Panc1 (cell line): ENCODE measurements at regions not wholly inside any gene's neighbourhood (a gene's known extent, or its start where the extent isn't known, plus 50 kb on each side); places are given as distances from the start of the nearest gene placed in this dataset.
"Not testable (repeated sequence)": the region's sequence is repeated elsewhere in the genome, so short reads cannot be mapped to it uniquely, and the experiment has no call there.

Experiments
- ATAC-seq: fragments of 200-7000 bp; cut with Tn5 transposase; 2 replicates; pipeline ENCODE4 v1.9.1; 2020; ENCODE audit warnings: mild to moderate bottlenecking, moderate library complexity
- BruUV-seq: library from RNA; stranded (reverse); fragments of 400-500 nt; replicated peaks from 2 replicates; lab custom pipeline; 2021; lab: Mats Ljungman, UMichigan
- CTCF ChIA-PET: fragments of 300-600 bp; sonication (Branson Sonifier 250); formaldehyde crosslinking; loops from one replicate; lab custom pipeline; 2022; ENCODE audit warnings: antibody characterized with exemption; lab: Charles Lee
- POLR2A ChIA-PET: fragments of 300-600 bp; sonication (Branson Sonifier 250); formaldehyde crosslinking; loops from one replicate; lab custom pipeline; 2022; ENCODE audit warnings: antibody characterized with exemption; lab: Charles Lee
- DNase-seq: peaks from one replicate; pipeline ENCODE4 v3.0.0-alpha.2; 2010; ENCODE audit warnings: low read depth, low spot score
- H3K27ac ChIP-seq: 2 replicates; pipeline ENCODE4 v1.5.1; 2011; ENCODE audit warnings: mild to moderate bottlenecking, low read length, inconsistent platforms
- H3K27me3 ChIP-seq: fragments of 200-500 bp; sonication (Bioruptor generic); 2 replicates; pipeline ENCODE4 v1.6.0; 2014; ENCODE audit warnings: low read length, inconsistent platforms; ENCODE audit not compliant: control insufficient read depth, insufficient read depth
- H3K36me3 ChIP-seq: fragments of 200-500 bp; sonication (Bioruptor generic); 2 replicates; pipeline ENCODE4 v1.5.1; 2014; ENCODE audit warnings: inconsistent platforms, mild to moderate bottlenecking, low read length, moderate library complexity; ENCODE audit not compliant: control insufficient read depth, insufficient read depth
- H3K4me1 ChIP-seq: 2 replicates; pipeline ENCODE4 v1.5.1; 2011; ENCODE audit warnings: inconsistent platforms, mild to moderate bottlenecking, low read length, moderate library complexity; ENCODE audit not compliant: control insufficient read depth, insufficient read depth
- H3K4me3 ChIP-seq, 2 experiments: 2 replicates each; pipeline ENCODE4 v1.5.1; 2011 to 2012; ENCODE audit warnings: low read depth in 2 of 2, low read length in 2 of 2, mild to moderate bottlenecking in 2 of 2, inconsistent platforms in 1 of 2, moderate library complexity in 1 of 2
- H3K9me3 ChIP-seq: fragments of 200-500 bp; sonication (Bioruptor generic); 2 replicates; pipeline ENCODE4 v1.5.1; 2014; ENCODE audit warnings: low read depth, mild to moderate bottlenecking, inconsistent platforms, low read length, moderate library complexity; ENCODE audit not compliant: control insufficient read depth, insufficient read depth
- POLR2AphosphoS5 ChIP-seq: IDR thresholded peaks from 2 replicates; pipeline ENCODE4 v1.6.1; 2012; ENCODE audit warnings: mild to moderate bottlenecking, low read depth, low read length, moderate library complexity
- SIN3A ChIP-seq: IDR thresholded peaks from 2 replicates; pipeline ENCODE4 v1.6.1; 2012; ENCODE audit warnings: low read depth, mild to moderate bottlenecking, low read length, moderate library complexity, borderline replicate concordance; ENCODE audit not compliant: insufficient read depth
- TCF7L2 ChIP-seq: IDR thresholded peaks from 2 replicates; pipeline ENCODE4 v1.6.1; 2011; ENCODE audit warnings: mild to moderate bottlenecking, low read depth, low read length, inconsistent platforms
- in situ Hi-C: cut with HindIII; loops from 2 replicates; pipeline ENCODE4 v1.10.0; 2016; ENCODE audit warnings: low sequenced_read_pairs, low pct_unique_long_range_greater_than_20kb
- intact Hi-C: fragments of 100-400 bp; cut with micrococcal nuclease; formaldehyde crosslinking; loops from one replicate; pipeline ENCODE4 v1.10.0; 2022; ENCODE audit not compliant: unreplicated experiment
- TF ChIP-seq, protein P1 (sequence below), 2 experiments: IDR thresholded peaks; 2 replicates each; pipeline ENCODE4 v1.6.1; 2011 to 2012; ENCODE audit warnings: low read depth in 2 of 2, control low read depth in 1 of 2, low read length in 1 of 2, mild to moderate bottlenecking in 1 of 2, moderate library complexity in 1 of 2; ENCODE audit not compliant: insufficient read depth in 1 of 2
- TF ChIP-seq, protein P2 (sequence below): fragments of 450-650 bp; IDR thresholded peaks from 2 replicates; pipeline ENCODE4 v1.5.1; 2017; ENCODE audit warnings: mild to moderate bottlenecking

DNA sequence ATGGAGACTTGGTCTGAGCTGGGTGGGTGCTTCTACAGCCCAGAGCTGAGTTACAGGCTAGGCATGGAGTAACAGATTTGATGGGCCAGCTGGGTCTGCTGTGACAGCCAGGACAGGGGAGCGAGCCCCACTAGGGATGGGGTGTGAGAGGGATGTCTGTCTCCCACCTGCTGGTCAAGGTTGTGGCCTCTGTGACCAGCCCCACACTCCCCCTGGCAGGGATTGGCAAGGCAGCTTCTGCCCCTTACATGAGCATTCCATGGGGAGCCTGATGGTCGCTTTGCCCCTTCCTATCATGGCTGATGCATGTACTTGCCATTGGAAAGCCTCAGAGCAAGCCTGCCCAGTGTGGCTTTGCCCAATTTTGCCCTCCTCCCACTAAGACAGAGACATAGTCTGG is 162.0 kb upstream of the FIGN start:
- CTCF ChIA-PET: no interaction called here
- TF ChIP-seq SIN3A (no peak), TCF7L2 (no peak), POLR2AphosphoS5 (no peak)
- TF ChIP-seq, protein P1, sequence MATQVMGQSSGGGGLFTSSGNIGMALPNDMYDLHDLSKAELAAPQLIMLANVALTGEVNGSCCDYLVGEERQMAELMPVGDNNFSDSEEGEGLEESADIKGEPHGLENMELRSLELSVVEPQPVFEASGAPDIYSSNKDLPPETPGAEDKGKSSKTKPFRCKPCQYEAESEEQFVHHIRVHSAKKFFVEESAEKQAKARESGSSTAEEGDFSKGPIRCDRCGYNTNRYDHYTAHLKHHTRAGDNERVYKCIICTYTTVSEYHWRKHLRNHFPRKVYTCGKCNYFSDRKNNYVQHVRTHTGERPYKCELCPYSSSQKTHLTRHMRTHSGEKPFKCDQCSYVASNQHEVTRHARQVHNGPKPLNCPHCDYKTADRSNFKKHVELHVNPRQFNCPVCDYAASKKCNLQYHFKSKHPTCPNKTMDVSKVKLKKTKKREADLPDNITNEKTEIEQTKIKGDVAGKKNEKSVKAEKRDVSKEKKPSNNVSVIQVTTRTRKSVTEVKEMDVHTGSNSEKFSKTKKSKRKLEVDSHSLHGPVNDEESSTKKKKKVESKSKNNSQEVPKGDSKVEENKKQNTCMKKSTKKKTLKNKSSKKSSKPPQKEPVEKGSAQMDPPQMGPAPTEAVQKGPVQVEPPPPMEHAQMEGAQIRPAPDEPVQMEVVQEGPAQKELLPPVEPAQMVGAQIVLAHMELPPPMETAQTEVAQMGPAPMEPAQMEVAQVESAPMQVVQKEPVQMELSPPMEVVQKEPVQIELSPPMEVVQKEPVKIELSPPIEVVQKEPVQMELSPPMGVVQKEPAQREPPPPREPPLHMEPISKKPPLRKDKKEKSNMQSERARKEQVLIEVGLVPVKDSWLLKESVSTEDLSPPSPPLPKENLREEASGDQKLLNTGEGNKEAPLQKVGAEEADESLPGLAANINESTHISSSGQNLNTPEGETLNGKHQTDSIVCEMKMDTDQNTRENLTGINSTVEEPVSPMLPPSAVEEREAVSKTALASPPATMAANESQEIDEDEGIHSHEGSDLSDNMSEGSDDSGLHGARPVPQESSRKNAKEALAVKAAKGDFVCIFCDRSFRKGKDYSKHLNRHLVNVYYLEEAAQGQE (IDR thresholded peaks at IDR 0.05; ENCODE audit: insufficient read depth in 1 of 2, low read depth in 2 of 2, low read length in 1 of 2): no peak
- TF ChIP-seq, protein P2, sequence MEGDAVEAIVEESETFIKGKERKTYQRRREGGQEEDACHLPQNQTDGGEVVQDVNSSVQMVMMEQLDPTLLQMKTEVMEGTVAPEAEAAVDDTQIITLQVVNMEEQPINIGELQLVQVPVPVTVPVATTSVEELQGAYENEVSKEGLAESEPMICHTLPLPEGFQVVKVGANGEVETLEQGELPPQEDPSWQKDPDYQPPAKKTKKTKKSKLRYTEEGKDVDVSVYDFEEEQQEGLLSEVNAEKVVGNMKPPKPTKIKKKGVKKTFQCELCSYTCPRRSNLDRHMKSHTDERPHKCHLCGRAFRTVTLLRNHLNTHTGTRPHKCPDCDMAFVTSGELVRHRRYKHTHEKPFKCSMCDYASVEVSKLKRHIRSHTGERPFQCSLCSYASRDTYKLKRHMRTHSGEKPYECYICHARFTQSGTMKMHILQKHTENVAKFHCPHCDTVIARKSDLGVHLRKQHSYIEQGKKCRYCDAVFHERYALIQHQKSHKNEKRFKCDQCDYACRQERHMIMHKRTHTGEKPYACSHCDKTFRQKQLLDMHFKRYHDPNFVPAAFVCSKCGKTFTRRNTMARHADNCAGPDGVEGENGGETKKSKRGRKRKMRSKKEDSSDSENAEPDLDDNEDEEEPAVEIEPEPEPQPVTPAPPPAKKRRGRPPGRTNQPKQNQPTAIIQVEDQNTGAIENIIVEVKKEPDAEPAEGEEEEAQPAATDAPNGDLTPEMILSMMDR: no peak
- H3K4me1 ChIP-seq: no peaks in the 10 kb centered on the region
- H3K27me3 ChIP-seq: no peaks in the 10 kb centered on the region
- intact Hi-C loops: no loop called here
- in situ Hi-C loops: no loop called here
- H3K4me3 ChIP-seq: no peak overlapping the region
- no TSS peak for BruUV-seq
- ATAC-seq (no peak), DNase-seq (no peak)
- H3K9me3 ChIP-seq: peaks cover 3% of the 10 kb centered on the region; the same call in 1 of the 2 replicates
- POLR2A ChIA-PET: no interaction called here
- H3K27ac ChIP-seq: no peak overlapping the region
- H3K36me3 ChIP-seq: no peaks in the 10 kb centered on the region

DNA sequence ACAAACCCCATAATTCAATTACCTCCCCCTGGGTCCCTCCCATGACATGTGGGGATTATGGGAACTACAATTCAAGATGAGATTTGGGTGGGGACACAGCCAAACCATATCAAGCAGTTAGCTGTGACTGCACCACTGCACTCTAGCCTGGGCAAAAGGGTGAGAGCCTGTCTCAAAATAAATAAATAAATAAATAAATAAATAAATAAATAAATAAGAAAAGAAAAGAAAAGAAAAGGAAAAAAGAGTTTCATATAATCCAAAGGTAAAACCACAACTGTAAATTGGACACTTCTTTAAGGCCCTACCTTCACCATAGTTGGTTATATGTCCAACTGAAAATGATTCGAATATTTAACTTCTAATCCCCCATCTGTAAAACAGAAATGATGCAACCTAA is 157.6 kb upstream of the FIGN start:
- CTCF ChIA-PET, ATAC-seq: not testable (repeated sequence)

DNA sequence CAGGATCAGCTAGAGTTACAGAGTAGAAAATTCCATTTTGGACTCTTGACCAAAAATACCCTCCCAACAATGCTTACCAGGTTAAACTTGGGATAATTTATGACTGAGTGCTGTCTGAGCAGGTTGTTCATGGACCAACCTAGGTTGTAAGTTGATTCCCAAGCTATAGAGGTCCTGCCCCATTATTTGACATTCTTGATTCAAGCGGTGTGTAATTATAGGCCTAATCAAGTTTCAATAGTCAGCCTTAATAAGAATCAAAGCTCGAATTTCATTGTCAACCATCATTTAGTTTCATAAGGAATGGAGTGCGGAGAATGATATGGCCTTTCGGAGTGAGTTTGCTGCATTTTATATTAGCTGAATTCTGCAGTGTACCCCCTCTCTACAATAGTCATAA is 152.8 kb upstream of the FIGN start:
- in situ Hi-C loops: no loop called here
- BruUV-seq: no TSS peak
- no peak for ATAC-seq
- Histone ChIP-seq H3K27me3 (no peaks in the 10 kb centered on the region), H3K36me3 (no peaks in the 10 kb centered on the region), H3K9me3 (no peaks in the 10 kb centered on the region), H3K4me1 (no peaks in the 10 kb centered on the region), H3K4me3 (no peak overlapping the region), H3K27ac (no peak overlapping the region)
- ChIA-PET POLR2A (no interaction called here), CTCF (no interaction called here)
- intact Hi-C loops: no loop called here
- no peak for DNase-seq
- TF ChIP-seq SIN3A (no peak), TCF7L2 (no peak)
- TF ChIP-seq, protein P1 (IDR thresholded peaks at IDR 0.05; ENCODE audit: insufficient read depth in 1 of 2, low read depth in 2 of 2, low read length in 1 of 2): no peak

More for the DNA sequence above, 157.6 kb upstream of the FIGN start:
- POLR2A ChIA-PET, DNase-seq, H3K36me3 ChIP-seq, H3K9me3 ChIP-seq, H3K4me1 ChIP-seq, intact Hi-C loops, H3K27me3 ChIP-seq, H3K4me3 ChIP-seq, in situ Hi-C loops, BruUV-seq, H3K27ac ChIP-seq: not testable (repeated sequence)
